Activated CD4-positive, alpha-beta T cell treated with anti-CD3 and anti-CD28 coated beads for 1 hour (primary cell): ENCODE measurements at regions not wholly inside any gene's neighbourhood (a gene's known extent, or its start where the extent isn't known, plus 50 kb on each side); places are given as distances from the start of the nearest gene placed in this dataset.
"Not testable (repeated sequence)": the region's sequence is repeated elsewhere in the genome, so short reads cannot be mapped to it uniquely, and the experiment has no call there.

Experiments used
- DNase-seq: peaks from one replicate; pipeline ENCODE4 v3.0.0-alpha.2; 2020

DNA sequence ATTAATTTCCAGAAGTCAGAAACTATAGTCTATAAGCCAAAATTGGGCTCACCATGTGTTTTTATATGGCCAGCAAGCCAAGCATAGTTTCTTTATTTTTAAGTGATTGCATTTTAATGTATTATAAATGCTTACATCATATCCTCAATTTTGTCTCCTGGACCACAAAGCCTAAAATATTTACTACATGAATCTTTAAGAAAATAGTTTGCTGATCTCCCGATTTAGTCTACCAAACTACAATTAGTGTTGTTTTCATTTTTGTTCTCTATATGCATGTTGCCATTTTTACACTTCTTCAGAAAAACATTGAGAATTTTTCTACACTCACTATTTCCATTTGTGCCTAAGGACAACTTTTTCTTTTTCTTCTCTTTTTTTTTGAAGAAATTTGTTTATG is 954.5 kb upstream of the ADAMTS5 start:
- not testable (repeated sequence) for DNase-seq

DNA sequence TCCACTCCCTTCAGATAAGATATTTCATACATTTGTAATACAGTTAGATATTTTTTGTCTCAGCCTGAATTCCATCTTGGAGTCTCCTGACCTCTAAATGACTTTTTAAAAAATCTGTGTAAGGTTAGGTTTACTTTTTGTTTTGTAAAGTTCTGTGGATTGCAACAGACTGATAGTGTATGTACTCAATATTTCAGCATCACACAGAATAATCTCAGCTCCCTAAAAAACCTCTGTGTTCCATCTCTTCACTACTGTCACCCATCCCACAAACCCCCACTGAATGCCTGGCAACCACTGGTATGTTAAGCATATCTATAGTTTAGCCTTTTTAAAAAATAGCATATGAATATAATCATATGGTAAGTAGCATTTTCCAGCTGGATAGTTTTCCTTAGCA is 951.1 kb upstream of the ADAMTS5 start:
- DNase-seq, result not testable (repeated sequence)

DNA sequence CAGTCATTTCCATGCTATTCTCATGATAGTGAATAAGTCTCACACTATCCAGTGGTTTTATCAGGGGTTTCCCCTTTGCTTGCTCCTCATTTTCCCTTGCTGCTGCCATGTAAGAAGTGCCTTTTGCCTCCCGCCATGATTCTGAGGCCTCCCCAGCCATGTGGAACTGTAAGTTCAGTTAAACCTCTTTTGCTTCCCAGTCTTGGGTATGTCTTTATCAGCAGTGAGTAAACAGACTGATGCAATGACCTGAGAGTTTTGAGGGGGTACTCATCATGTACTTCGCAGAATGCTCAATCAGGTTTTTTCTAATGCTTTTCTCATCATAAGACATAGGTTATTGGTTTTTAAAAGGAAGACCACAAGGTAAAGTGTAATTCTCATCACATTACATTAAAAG is 949.4 kb upstream of the ADAMTS5 start:
- DNase-seq, result not testable (repeated sequence)

DNA sequence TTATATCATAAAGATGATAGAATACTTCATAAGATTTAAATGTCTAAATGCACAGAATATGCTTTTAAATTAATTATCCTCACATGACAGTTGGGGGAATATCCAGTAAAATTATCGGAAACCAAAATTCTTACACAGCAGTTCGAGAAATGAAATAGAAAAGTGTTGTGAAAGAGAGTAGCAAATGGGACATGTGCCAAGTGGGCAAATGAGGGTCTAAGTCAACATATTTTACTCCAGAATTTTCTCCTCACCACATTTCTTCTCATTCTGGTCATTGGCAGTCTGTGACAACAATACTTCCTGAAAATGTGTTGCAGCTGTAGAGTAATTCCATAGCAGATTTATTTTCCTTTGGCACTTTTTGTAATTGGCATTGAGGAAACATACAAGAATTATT is 945.2 kb upstream of the ADAMTS5 start:
- not testable (repeated sequence) for DNase-seq

DNA sequence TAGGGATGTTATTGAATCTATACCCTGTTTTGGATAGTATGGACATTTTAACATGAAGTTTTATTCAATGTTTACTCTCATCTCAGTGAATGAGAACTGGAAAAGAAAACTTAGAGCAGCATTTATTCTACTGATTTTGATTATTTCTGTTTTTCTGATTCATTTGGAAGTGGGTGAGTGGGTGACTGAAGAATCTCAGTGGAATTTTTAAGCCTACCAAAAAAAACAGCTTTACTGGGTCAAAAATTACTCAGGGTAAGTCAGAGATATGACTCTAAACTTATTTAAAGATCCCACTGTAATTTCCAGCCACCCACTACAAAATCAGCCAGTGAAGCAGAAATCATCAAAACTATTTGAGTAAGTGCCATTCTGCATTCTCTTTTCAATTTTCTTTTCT is 942.6 kb upstream of the ADAMTS5 start:
- DNase-seq, result not testable (repeated sequence)

DNA sequence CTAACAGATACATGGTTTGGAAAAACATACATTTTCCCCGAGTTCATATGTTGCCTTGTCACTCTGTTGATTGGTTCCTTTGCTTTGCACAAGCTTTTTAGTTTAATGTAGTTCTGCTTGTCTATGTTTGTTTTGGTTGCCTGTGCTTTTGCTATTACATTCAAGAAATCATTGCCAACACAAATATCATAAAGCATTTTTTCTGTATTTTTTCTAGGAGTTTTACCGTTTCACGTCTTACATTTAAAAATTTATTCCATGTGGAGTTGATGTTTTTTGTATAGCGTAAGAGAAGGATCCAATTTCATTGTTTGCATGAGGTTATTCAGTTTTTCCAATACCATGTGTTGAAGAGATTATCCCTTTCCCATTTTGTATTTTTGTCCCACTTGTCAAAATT is 941.9 kb upstream of the ADAMTS5 start:
- DNase-seq, result not testable (repeated sequence)

DNA sequence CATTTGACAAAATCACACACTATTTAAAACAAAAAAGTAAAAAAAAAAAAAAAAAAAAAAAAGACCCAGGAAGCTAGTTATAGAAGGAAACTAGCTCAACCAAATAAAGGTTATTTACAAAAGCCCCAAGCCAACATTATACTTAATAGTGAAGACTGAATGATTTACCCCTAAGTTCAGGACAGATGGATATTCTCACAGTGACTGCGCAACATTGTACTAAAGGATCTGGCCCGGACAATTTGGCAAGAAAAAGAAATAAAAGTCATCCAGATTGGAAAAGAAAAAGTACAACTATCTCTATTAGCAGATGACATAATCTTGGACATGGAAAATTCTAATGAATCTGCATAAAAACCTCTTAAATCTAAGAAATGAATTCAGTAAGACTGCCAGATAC is 936.0 kb upstream of the ADAMTS5 start:
- not testable (repeated sequence) for DNase-seq

DNA sequence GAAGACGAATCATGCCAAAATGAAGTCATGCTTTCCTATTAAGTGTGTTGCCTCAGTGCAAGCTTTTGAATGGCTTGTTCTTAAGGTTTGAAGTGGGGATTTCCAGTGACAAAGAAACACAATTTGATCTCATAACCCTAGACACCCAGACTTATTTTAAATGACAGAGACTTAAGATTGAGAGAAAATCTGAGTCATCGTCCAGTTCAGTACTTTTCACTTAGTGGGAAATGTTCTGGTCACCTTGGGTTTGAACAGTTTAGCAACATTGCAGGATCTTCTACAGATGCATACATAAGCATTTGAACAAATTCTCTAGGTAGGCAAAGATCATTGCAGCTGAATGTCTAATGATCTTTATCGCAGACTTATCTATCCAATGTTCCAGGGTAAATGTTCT is 926.7 kb upstream of the ADAMTS5 start:
- not testable (repeated sequence) for DNase-seq

DNA sequence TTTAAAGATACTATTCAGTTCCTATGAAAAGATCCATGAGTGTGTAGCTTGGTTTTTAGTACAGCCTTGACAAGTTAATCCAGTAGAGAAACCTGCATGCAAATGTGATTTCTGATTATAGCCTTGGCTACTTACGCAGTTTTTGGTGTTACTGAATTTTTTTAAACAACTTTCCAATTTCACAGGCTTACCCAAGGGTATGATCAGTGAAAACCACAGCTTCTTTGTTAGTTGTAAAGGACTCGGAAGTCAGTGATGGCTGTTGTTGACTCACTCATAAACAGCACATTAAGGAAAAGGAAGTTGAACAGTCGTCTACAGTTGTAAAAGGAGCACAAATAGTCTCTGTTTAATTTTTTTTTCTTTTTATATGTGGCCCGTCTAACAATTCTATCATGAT is 924.6 kb upstream of the ADAMTS5 start:
- DNase-seq, result not testable (repeated sequence)

DNA sequence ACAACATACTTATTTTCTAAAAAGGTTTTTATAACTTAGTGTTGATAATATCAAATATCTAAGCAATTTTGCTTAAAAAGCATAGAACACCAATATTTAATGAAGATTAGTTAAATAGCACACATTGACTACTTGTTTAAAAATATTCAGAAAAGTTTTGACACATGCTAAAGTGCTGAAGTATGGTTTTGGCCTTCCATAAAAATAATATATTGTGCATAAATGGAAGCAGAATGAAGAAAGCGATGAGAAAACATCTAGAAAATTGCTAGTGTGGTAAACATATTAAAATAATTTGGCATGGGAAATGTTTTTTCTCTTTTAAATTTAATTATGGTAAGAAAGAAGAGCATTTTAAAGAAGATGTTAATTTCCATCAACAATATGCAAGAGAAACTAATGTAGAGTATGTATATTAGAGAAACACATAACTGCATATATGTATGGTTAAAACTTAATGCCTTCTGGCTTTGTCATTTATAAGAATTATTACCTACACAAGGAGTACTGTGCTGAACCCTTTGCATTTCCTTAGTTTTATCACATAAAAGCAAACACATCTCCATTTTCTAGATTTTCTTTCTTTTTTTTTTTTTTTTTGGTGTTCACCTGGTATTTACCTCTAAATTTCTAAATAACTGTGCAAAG is 921.0 kb upstream of the ADAMTS5 start:
- not testable (repeated sequence) for DNase-seq

DNA sequence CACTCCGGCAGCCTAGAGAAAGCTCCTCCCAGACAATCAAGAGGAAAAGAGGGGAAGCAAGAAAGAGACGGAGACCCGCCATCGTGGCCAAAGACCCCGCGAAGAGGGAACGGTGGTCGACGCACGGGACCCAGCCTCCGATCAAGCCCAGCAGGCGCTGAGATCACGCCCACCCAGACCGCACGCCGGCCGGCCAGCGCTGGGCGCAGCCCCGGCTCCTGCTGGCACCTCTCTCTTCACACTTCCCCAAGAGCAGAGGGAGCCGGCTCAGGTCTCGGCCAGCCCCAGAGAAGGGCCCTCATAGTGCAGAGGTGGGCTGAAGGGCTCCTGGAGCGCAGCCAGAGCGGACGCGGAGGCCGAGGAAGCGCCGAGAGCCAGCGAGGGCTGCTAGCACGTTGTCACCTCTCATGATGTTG is 918.4 kb upstream of the ADAMTS5 start:
- DNase-seq, result no peak

DNA sequence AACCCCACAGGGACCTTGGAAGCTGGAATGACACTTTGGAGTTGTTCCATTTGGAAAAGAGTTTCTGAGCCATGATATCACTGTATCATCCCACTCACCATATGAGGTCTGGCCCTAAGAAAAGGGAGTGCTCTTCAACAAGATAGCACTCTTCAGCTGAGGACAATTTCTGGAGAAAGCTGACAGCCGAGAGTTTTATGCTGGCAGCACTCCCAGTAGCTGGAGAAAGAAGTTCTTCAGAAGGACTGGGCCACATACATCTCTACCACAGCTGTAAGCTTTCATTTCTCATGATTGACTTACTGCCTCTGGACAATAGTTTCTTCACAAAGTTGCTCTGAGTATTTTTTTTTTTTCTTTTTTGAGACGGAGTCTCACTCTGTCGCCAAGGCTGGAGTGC is 914.4 kb upstream of the ADAMTS5 start:
- DNase-seq, result not testable (repeated sequence)

DNA sequence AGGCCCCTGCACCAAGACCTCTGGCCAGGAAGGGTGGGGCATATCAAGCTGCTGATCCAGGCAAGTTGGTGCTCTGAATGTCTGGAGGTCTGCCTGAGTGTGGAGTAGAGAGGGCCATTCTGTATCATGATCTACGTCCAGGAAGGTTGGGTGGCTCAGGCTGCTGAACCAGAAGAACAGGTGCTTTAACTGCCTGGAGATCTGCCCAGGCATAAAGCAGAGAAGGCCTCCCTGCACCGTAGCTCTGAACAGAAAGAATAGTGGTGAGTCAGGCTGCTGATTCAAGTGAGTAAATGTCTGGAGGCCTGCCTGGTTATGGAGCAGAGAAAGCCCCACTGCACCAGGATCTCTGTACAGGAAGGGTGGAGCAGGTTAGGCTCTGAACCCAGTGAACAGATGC is 905.5 kb upstream of the ADAMTS5 start:
- DNase-seq, result not testable (repeated sequence)

DNA sequence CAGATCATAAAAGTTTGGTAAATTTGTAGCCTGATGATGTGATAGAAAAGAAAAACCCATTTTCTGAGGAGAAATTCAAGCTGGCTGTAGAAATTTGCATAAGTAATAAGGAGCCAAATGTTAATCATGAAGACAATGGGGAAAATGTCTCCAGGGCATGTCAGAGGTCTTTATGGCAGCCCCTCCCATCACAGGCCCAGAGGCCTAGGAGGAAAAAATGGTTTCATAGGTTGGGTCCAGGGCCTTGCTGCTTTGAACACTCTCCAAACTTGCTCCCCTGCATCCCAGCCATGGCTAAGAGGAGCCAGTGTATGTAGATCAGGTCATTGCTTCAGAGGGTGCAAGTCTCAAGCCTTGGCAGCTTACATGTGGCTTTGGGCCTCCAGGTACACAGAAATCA is 903.9 kb upstream of the ADAMTS5 start:
- not testable (repeated sequence) for DNase-seq

DNA sequence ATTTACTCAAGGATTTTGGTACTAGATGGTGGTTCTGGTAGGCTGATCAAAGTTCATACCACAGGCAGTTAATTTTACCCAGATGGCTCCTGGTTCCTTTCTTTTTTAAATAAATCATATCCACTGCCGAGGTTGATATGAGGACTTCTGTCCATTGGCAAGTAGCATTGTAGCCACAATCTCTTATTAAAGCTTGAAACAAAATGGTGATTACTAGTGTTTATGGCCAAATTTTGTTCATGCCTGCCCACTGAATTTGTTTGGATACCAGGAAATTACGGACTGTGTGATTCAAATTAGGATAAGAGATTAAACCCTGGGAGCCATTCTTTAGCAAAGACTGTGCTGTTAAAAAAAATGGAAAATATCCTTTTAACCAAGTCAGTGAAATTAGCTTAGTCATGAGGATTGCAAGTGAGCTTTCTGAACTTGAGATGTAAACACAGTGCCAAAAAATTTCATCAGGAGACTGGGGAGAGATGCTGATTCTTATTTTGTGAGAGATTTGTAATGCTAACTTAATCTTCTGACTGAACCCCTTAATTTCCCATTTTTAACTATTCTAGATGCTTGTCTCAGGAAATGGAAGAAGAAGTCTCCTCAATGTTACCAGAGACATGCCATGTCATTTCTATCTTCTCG is 893.5 kb upstream of the ADAMTS5 start:
- DNase-seq, result not testable (repeated sequence)

DNA sequence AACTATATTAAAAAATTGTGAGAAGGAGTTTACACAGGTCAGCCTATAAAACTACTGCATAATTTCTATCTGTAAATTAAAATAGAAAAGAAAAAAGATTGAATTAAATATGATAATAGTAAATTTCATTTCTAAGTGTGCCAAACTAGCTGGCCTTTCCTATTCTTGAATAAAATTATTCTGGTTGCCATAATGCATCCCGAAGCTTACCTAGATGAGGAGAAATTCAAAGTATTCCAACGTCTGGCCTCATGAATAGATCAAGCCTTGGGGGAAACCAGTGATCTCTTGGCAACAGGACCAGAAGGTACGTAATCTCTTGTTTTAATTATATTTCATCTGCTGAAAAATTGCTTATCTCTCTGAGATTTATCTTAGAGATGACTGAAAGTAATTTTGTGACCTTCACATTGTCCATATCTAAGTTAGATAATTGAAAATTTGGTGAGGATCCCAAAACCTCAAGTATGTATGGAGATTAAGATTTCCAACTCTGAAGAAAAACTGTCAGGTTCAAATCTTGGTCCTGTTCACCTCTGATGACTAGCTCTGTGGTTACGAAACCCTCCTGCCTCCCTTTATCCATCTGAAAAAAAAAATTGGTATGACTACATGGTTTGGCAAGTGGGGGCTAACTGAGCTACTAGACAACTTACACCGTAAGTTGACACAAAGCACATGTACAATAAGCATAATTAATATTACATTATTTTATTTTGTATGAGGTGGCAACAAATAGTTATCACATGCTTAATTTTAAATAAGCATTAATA is 891.4 kb upstream of the ADAMTS5 start:
- DNase-seq, result not testable (repeated sequence)

DNA sequence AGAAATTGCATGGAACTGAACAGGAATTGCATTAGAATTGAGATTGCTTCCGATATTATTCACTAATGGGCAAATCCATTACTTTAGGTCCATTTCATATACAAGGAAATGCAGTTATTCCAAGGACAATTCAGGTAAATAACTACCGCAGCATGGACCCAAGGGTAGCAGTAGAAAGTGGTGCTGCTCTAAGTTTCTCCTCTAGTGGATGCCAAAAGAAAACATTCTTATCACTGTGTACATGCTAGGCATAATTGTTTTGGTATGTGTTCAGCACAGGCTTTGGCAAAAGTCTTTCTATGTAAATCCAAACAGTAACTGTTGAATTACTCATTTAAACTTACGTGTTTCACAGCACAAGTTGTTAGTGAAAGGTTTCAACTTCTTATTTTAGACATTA is 890.1 kb upstream of the ADAMTS5 start:
- DNase-seq, result not testable (repeated sequence)

DNA sequence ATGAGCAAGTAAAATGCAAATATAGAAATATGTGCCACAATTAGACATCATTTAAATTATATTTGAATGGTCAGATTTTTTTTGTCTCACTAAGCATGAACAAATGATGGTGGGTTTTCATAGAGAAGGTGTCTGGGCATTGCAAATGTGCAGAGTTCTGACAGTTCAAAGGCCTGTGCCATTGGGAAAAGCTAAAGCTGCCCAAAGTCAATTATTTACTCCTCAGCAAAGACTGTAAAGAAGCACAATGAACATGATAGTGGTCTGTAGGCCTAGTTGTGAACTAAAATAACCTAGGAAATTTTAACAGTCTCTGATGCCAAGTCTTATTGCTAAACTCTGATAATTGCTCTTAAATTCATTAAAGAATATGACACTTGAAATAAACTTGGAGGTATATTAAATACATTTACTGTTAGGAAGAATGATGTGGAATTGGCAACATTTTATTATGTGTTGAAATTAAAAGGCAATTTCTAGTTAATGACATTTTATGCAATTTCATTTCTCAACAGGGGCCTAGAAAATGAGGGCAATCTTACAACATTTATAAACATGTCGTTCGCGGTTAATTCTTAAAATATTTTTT is 874.3 kb upstream of the ADAMTS5 start:
- DNase-seq, result no peak

DNA sequence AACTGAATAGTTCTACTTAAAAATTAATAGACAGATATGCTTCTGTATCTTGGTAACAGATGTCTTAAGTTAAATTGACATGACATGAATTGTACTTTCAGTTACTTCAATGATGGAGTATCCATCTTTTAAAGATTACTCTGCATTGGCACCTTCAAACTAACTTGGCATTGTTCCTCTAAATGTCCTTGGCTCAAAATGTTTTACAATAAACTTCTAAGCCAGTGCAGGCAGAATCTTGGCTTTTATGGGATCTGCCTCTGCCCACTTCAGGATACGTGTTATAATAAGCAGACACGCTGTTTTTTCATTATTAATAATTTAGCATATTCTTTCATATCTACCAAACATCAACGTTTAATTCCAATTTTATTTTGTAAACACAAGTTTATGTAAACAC is 873.4 kb upstream of the ADAMTS5 start:
- no peak for DNase-seq

DNA sequence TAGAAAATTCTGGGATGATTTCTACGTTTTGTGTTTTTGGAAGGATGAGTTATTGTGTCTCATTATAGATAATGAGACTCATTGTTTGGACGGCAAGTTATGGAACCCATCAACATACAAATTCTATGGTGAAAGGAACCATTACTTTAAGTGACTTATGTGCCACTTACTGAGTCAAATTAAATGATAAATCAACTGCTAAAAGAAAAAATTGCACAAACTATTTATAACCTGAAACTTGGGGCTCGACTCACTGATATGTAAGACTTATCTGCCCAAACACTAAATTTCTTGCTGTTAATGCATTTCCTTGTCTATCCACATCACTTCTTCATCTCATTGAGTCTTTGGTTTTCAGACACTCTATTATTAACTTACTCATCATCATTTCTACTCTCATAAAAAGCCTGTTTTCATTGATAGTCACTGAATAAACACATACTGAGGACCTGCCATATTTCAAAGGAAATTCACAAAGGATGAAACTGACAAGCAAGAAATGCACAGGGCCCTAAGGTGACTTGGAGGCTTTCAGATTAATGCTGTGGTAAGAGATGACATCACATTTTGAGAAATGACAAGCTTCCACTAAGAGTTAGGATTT is 872.7 kb upstream of the ADAMTS5 start:
- DNase-seq, result no peak

DNA sequence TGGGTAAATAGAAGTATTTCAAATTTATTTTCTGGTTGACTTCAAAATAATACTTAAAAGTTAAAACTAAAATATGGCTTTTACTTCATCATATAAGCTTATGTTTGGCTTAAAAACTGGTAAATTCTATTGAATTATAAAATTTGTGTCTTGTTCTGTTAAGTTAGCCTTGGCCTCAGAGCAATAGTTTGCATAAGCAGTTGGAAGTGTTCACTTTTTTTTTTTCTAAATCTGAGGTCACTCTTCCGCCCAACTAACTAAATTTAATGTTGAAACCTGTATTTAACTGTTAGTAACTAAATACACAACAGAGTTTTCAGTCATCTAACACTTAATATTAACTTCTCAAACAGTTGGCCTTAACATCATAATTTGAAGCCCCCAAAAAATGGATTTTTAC is 871.7 kb upstream of the ADAMTS5 start:
- no peak for DNase-seq

DNA sequence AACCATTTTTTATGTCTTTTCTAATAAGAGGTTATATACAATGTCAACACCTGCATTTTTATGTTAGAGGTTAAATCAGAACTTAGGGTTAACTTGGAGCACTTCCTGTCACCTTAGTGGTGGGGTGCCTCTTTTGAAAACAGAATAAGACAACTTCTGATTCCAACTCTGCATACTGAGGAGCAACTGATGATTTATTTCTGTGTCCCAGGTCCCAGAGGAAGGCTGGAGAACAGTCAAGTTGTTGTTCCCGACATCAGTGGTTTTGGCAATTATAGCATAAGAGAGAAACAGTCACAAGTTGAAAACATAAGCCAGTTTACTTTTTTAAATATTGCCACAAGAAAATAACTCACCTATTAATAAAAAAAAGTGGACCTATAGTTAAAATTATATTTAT is 871.0 kb upstream of the ADAMTS5 start:
- DNase-seq, result no peak

DNA sequence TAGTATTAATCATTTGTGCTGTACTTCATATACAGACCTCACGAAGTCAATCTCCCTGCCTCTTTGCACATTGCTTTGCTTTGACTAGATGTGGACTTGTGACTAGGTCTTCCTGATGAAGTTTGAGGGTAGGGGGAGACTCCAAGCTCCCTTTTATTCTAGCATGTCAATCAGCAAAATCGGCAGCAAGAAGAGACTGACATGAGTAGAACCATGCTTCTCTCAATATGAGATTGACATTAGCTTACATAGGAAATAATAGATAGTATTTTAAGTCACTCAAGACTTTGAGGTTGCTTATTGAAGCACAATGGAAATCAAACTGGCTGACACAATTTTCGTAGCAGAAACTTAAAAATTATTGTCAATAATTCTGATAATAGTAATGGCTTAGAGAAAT is 866.4 kb upstream of the ADAMTS5 start:
- no peak for DNase-seq
